ENCODE measurements at regions not wholly inside any gene's neighbourhood (a gene's known extent, or its start where the extent isn't known, plus 50 kb on each side); places are given as distances from the start of the nearest gene placed in this dataset.

DNA sequence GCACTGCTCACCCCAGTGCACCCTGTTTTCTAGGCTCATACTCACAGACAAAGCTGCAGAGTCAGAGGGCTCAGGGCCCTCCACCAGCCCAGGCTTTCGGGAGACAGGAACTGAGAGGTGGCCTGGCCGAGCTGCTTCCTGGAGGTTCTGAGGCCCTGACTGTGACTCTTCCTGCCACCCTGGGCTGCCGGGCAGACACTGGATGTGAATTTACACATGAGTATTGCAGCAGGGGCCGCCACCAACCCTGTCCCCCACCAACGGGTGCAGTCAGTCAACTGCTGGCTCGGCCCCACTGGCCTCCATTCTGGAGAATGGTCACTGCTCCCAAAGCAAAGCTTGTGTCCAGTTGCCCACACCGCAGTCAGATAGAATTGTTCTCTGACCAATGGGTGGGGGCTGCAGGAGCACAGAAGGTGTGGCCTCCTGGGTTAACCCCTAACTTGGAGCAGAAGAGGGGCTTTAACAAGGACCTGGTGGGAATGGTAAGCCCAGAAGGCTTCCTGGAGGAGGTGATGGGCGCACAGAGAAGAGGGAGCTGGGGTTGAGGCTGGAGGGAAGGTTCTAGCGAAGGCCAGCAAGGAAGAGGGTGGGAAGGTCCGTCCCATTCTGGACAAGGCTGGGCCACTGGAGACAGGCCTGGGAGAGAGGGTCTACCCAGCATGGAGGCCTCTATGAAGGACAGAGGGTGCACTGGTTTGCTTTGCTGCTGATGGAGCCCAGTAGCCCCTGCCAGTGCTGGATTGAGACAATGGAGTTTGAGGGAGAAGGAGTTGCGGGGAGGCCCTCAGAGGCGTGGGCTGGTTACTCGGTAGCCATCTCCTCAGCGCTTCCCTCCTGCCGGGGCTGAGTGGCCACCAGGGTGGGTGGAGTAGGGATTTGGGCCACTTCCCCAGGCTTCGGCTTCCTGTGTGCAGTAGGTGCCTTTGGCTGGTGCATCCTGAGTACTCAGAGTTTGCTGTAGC, 135.3 kb downstream of the CPZ start:
- TF ChIP-seq, protein P1, sequence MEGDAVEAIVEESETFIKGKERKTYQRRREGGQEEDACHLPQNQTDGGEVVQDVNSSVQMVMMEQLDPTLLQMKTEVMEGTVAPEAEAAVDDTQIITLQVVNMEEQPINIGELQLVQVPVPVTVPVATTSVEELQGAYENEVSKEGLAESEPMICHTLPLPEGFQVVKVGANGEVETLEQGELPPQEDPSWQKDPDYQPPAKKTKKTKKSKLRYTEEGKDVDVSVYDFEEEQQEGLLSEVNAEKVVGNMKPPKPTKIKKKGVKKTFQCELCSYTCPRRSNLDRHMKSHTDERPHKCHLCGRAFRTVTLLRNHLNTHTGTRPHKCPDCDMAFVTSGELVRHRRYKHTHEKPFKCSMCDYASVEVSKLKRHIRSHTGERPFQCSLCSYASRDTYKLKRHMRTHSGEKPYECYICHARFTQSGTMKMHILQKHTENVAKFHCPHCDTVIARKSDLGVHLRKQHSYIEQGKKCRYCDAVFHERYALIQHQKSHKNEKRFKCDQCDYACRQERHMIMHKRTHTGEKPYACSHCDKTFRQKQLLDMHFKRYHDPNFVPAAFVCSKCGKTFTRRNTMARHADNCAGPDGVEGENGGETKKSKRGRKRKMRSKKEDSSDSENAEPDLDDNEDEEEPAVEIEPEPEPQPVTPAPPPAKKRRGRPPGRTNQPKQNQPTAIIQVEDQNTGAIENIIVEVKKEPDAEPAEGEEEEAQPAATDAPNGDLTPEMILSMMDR (IDR thresholded peaks at IDR 0.05; ENCODE audit: extremely low read depth, insufficient read depth, missing control alignments) = no peak
- in situ Hi-C loops (cut with MboI; ENCODE audit: low pct_unique_long_range_greater_than_20kb, low sequenced_read_pairs, unreplicated experiment) = no loop called here
- DNase-seq (ENCODE audit: low spot score) = no peak

DNA sequence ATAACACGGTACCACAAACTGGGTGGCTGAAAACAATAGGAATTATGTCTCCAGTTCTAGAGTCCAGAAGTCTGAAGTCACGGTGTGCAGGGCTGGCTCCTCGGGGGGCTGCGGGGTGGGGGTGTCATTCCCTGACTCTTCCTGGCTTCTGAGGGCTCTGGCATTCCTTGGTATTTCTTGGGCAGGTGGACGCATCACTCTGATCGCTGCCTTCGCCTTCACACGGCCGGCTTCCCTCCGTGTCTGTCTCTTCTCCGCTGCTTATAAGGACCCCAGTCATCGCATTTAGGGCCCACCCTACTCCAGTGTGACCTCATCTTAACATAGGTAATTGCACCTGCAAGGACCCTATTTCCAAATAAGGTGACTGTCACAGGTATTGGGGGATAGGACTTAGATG, 134.6 kb downstream of the CPZ start:
- in situ Hi-C loops (cut with MboI; ENCODE audit: low pct_unique_long_range_greater_than_20kb, low sequenced_read_pairs, unreplicated experiment) = no loop called here
- DNase-seq (ENCODE audit: low spot score) = no peak
- TF ChIP-seq, protein P1 (IDR thresholded peaks at IDR 0.05; ENCODE audit: extremely low read depth, insufficient read depth, missing control alignments) = no peak

DNA sequence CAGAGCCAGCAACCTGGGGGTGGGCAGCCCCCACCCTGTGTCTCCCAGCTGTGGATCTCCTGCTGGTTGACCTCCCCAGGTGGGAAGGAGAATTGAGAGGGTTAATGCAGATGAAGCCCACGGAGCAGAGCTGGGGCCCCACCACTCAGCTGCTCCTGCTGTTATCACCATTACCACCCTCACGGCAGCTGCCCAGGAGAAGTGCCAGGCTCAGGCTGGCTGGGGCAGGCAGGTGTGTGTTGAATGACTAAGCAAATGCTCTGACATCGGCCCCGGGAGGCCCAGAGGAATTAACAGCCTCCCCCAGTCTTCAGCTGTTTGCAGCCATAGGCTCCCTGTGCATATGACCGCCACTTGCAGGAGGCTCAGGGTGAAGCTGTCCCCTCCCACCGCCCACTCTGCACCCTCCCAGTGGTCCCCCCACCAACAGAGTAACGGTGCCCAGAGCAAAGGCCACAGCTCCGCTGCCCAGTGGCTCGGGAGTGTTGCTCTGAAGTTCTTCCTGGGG, 133.8 kb downstream of the CPZ start:
- DNase-seq (ENCODE audit: low spot score) = no peak
- in situ Hi-C loops (cut with MboI; ENCODE audit: low pct_unique_long_range_greater_than_20kb, low sequenced_read_pairs, unreplicated experiment) = no loop called here
- TF ChIP-seq, protein P1 (IDR thresholded peaks at IDR 0.05; ENCODE audit: extremely low read depth, insufficient read depth, missing control alignments) = no peak

DNA sequence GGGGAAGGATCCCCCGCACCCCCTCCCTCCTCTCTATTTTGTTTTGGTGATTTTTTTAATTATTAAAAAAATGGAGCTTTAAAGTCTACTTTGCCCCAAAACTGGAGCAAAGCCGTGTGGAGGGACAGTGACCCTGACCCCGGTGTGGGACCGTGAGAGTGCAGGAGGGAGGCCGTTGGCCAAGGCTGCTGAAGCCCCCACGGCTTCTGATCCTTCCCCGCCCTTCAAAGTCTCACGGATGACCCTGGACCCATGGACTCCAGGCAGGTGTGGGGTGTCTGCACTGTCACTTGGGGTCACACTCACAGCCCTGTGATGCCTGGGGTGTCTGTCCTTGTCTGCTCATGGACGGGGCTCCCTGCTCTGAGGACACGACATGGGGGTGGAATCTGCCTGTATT, 133.3 kb downstream of the CPZ start:
- TF ChIP-seq, protein P1 (IDR thresholded peaks at IDR 0.05; ENCODE audit: extremely low read depth, insufficient read depth, missing control alignments) = no peak
- DNase-seq (ENCODE audit: low spot score) = no peak
- in situ Hi-C loops (cut with MboI; ENCODE audit: low pct_unique_long_range_greater_than_20kb, low sequenced_read_pairs, unreplicated experiment) = no loop called here

DNA sequence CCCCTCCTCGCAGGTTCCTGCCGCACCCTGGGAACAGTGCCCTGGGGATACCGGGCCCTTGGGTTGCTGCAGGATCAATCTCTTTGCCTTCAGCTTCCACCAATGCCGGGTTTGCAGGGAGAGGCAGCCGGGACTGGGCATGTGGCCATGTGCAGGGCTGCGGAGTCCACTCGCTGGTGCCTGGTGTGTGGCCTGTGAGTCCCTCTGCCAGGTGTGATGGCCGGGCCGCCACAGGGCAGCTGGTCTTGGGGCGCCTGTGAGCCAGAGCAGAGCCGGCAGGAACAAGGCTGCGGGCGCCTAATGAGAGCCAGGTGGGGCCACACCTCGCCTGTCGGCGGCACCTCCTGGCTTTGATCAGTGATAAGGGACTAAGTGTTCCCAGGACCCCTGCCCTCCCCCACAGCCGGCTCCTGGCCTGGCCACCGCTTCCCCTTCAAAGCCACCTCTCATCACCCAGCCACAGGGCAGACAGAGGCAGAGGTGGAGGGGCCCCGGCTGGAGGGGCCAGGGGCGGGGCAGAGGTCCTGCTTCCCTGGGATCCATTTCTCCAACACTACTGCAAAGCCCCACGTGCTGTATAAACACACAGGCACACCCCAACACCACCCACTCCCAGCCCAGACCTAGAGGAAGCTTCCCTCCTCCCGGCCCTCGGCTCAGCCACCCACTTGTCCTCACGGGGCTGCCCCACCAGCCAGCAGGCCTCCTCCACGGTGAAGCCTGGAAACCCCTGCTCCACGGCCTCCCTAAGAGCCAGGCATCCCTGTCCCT, 132.7 kb downstream of the CPZ start:
- no peak for DNase-seq (ENCODE audit: low spot score)
- in situ Hi-C loops (cut with MboI; ENCODE audit: low pct_unique_long_range_greater_than_20kb, low sequenced_read_pairs, unreplicated experiment) = no loop called here
- TF ChIP-seq, protein P1 (IDR thresholded peaks at IDR 0.05; ENCODE audit: extremely low read depth, insufficient read depth, missing control alignments) = no peak

DNA sequence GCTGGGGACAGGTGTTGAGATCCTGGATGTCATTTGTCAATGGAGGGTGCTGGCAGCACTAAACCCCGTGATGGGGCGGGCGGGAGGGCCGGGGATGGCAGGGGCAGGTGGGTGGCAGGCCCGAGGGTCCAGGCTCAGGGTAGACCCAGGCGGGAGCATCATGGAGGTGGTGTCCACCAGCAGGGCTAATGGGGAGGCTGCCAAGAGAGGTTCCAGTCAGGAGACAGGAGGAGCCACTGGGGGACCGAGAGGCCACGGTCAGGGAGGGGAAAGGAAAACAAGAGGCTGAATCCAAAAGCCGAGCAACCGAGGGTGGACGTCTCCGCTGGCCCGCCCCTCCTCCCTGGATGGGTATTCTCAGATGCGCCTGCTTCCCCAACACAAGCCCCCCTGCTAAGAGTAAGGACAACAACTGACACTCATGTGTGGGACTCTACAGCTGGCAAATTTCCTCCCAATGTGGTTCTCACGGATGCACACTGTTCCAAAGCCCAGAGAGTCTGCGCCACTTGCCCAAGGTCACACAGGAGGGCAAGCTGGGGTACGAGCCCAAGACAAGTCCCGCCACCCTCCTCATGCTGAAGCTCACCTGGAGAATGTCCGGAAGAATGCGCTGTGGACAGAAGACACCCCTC, 132.0 kb downstream of the CPZ start:
- TF ChIP-seq, protein P1 (IDR thresholded peaks at IDR 0.05; ENCODE audit: extremely low read depth, insufficient read depth, missing control alignments) = no peak
- no peak for DNase-seq (ENCODE audit: low spot score)
- in situ Hi-C loops (cut with MboI; ENCODE audit: low pct_unique_long_range_greater_than_20kb, low sequenced_read_pairs, unreplicated experiment) = no loop called here

Measured in GM13977 (cell line).